ENCODE measurements at regions not wholly inside any gene's neighbourhood (a gene's known extent, or its start where the extent isn't known, plus 50 kb on each side); places are given as distances from the start of the nearest gene placed in this dataset.

- TF ChIP-seq POLR2A (IDR thresholded peaks at IDR 0.05; ENCODE audit: low read depth, low read length), result peak; percentile 89
- peak; percentile 86 for TF ChIP-seq POLR2AphosphoS5 (IDR thresholded peaks at IDR 0.05; ENCODE audit: low read depth, low read length)
- peak; percentile 76; the same call in 1 of the 2 replicates for TF ChIP-seq TAF1 (IDR thresholded peaks at IDR 0.05; ENCODE audit: borderline replicate concordance, low read depth, low read length)
Measured at GRCh38 chr14:49999146-49999761, 106.4 kb downstream of the ARF6 start.
